DMS53 treated with DMSO at 0.1 percent for 48 hours (cell line): ENCODE measurements at regions not wholly inside any gene's neighbourhood (a gene's known extent, or its start where the extent isn't known, plus 50 kb on each side); places are given as distances from the start of the nearest gene placed in this dataset.
"Not testable (repeated sequence)": the region's sequence is repeated elsewhere in the genome, so short reads cannot be mapped to it uniquely, and the experiment has no call there.

Experiments
- DNase-seq: peaks from one replicate; lab custom pipeline; 2025; ENCODE audit not compliant: unreplicated experiment; lab: John Stamatoyannopoulos, UW

DNA sequence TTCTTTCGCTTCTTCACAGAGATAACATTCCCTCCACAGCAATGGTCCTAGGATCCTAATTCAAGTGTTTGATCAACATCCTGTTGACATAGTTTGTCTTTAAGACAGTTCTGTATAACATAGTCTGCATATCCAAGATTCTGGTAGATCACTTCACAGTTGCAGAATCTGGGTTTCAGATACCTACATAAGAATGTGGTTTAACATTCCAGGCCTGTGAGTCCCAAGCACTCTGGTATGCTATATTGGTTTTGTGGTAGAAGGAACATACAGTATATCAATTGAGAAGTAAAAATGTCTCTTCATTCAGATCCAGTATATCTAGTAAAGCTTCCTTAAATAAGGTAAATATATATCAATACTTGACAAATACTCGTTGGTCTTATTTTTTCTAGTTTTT lies 914.2 kb upstream of the CDH6 start:
- DNase-seq = no peak

GRCh38 chr5:30267026-30267425 lies 926.5 kb upstream of the CDH6 start:
- DNase-seq = no peak

DNA sequence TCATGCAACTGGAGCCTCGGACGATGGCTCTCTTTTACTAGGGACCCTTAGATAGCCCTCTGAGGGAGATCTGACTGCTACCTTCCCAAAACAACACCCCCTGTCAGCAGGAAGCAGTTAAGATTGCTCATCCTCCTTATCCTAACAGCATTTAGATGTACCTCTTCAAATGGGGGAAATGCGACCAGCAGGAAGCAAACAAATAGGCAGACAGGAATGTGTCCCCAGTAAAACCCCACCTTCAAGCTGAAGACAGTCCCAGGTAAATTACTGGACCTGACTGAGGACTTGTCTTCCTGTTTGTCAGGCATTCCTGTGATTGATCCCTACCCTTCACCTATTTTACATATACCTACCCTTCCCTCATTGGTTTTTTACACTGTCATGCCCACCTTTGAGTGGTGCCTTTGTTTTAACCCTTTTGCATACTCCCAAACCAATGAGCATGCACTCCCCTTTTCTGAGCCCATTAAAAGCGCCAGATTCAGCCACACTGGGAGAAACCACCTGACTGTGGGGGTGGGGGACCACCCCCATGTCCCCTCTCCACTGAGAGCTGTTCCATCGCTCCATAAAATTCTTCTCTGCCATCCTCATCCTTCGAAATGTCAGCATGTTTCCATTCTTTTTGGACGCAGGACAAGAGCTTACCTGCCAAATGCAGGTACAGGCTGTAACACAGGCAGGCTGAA lies 954.0 kb upstream of the CDH6 start:
- DNase-seq = no peak

GRCh38 chr5:30237189-30237588 lies 956.3 kb upstream of the CDH6 start:
- DNase-seq = no peak

DNA sequence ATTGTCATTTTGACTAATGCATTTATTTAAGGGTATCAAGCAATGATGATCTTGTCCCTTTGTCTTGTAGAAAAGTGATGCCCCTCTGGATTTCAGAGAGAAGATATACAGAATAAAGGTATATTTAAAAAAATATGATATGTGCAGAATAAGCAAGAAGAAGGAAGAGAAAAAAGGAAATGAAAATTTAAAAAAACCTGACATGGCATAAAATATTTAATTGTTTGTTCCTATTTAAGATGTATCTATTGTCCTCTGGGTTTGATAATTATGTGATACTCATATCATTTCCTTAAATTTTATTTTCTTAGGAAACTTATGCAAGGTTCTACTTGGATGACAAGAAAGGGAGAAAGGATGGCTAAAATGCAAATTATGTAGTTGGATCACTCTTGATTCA lies 983.7 kb upstream of the CDH6 start:
- DNase-seq = no peak

GRCh38 chr5:30197662-30198061 lies 995.8 kb upstream of the CDH6 start:
- peak; percentile 75 for DNase-seq

- DNase-seq = peak; percentile 95
These were observed 998.5 kb upstream of the CDH6 start for GRCh38 chr5:30195036-30195435.

DNA sequence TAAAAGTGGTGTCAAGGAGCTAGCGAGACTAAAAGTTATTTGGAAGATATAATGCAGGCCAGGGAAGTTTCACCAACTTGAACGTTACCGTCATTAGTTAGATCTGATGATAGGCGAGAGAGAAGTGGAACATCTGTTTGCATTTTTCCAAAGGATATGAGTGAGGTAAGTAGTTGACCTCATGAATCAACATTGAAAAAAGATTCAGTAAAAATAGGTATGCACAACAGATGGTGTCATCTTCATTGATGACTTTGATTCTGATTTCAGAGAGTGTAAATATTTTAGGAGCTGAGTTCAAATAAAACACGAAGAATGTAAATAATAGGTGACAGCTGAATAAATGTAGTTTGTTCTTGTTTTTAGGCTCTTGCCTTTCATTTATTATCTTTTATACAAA lies 998.9 kb upstream of the CDH6 start:
- peak; percentile 99 for DNase-seq

DNA sequence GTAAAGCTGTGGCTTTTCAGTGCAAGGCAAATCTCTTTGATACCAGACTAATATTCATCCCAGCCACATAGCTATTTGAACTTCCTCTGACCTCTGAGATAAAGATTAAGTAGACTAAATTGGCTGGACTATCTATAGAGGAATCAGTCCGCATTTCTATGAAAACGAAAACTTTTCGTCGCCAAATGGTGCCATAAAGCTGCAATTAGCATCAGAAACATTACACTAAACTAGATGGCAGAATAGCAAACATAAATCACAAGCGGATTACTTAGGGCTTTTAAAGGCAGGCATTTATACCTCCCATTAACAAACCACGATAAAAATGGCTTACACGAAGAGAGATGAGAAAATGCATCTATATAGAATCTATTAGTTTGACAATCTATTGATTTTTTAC lies 1009.7 kb upstream of the CDH6 start:
- no peak for DNase-seq

- peak; percentile 51 for DNase-seq
These were observed 1037.3 kb upstream of the CDH6 start for GRCh38 chr5:30156156-30156555.

- DNase-seq = no peak
These were observed 1041.1 kb upstream of the CDH6 start for GRCh38 chr5:30152431-30152830.

DNA sequence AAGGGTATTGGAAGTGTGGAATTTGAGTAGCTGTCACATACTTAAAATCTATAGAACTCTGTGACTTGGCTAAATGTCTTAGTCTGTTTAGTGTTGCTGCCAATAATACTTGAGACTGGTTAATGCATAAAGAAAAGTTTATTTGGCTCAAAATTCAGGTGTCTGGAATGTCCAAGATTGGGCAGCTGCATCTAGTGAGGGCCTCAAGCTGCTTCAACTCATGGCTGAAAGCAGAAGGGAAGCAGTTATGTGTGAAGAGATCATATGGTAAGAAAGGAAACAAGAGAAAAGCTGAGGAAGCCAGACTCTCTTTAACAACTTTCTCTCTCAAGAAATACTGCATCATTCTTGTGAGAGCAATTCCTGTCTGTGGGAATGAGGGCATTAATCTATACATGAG lies 1043.3 kb upstream of the CDH6 start:
- DNase-seq = no peak

DNA sequence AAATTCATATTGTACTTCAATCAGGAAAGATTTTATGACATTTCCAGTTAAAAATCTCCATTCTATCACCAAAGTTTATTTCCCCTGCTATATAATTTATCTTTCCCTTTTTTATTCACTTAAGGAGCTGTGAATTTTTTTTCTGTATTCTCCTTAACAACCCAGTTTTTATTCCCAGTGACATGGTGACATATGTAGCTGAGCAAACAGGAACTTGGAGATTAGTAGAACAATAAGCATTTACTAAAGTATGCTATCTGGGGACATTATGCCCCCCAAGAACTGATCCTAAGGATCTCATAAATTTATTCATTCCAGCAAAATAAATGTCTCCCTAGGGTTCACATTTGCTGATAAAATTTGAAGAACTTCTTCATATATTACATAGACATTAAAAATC lies 1044.0 kb upstream of the CDH6 start:
- DNase-seq = peak; percentile 8

- no peak for DNase-seq
These were observed 1045.5 kb upstream of the CDH6 start for GRCh38 chr5:30147976-30148375.

DNA sequence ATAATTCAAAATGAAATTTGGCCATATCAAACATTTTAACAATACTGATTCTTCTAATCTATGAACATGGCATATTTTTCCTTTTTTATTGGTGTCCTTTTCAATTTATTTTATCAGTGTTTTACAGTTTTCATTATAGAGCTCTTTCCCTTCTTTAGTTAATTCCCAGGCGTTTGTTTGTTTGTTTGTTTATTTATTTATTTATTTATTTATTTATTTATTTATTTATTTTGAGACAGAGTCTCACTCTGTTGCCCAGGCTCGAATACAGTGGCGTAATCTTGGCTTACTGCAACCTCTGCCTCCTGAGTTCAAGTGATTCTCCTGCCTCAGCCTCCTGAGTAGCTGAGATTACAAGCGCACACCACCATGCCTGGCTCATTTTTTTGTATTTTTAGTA lies 1049.4 kb upstream of the CDH6 start:
- DNase-seq = not testable (repeated sequence)

DNA sequence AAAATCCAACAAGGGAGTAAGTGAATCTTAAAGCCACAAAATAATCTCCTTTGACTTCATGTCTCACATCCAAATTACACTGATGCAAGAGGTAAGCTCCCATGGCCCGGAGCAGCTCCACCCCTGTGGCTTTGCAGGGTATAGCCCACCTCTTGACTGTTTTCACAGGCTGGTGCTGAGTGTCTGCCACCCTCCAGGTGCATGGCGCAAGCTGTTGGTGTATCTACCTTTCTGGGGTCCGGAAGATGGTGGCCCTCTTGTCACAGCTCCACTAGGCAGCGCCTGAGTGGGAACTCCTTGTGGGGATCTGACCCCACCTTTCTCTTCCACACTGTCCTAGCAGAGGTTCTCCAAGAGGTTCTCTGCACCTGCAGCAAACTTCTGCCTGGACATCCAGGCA lies 1051.1 kb upstream of the CDH6 start:
- no peak for DNase-seq

GRCh38 chr5:30121043-30121442 lies 1072.4 kb upstream of the CDH6 start:
- DNase-seq = no peak

- DNase-seq = no peak
These were observed 1076.4 kb upstream of the CDH6 start for GRCh38 chr5:30117135-30117534.

GRCh38 chr5:30113542-30113941 lies 1079.9 kb upstream of the CDH6 start:
- no peak for DNase-seq

DNA sequence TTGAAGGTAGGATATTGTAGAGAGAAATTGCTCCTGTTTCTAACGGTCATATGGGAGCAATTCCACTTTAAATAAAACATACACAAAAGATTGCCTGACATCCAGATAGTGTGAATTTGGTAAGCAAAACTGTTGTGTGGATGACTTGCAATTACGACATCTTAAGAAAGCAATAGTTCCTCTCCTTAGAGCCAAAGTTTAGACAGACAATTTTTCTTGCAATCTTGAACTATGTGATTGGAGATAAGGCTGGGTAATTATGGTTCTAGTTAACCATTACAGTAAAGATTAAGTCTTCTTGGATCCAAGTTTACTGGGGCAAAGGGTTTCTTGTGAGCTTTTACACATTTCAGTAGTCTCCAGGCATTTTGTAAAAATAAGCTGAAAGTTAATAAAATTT lies 1080.6 kb upstream of the CDH6 start:
- DNase-seq = no peak

GRCh38 chr5:30108051-30108450 lies 1085.4 kb upstream of the CDH6 start:
- no peak for DNase-seq

GRCh38 chr5:30106596-30106995 lies 1086.9 kb upstream of the CDH6 start:
- DNase-seq = no peak

DNA sequence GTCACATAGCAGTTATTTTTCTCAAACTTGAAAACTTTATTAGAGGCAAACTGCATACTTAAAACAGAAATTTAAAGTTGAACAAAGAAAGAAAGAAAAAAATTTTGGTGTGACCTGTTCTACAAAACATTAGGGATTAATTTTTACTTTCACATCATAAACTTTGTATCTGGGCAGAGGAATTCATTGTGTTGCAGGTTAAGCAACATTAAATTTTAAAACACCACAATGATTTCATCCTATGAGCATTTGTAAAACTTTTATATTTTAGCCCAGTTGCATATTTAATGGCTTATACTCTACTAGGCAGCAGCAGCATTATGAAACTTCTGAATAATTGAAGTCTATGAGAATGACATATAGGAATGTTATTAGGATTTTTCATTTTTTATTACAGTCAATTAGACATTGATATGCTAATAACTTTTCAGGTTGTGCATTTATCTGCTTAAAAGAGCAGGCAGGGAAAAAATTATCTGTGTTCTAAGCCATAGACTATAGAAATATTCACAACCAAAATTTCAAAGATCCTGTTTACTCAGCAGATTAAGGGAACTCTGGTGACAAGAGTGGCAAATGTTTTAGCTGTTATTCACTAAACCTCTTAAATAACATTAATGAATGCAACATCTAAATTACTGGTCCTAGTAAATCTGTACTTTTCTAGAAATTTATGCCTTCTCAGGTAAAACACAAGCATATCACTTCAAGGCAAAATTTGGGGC lies 1088.5 kb upstream of the CDH6 start:
- DNase-seq = no peak
